GM23248 (cell line): ENCODE measurements at regions not wholly inside any gene's neighbourhood (a gene's known extent, or its start where the extent isn't known, plus 50 kb on each side); places are given as distances from the start of the nearest gene placed in this dataset.

ENCODE experiments used
- EZH2 ChIP-seq: fragments of 200-600 bp; sonication (generic); IDR thresholded peaks from 2 replicates; pipeline ENCODE4 v1.6.1; 2018; ENCODE audit warnings: antibody characterized with exemption, mild to moderate bottlenecking; ENCODE audit not compliant: insufficient read depth, poor library complexity, severe bottlenecking
- EZH2phosphoT487 ChIP-seq: fragments of 200-600 bp; sonication (generic); IDR thresholded peaks from 2 replicates; pipeline ENCODE4 v1.6.1; 2018; ENCODE audit warnings: antibody characterized with exemption, moderate library complexity, mild to moderate bottlenecking, low read depth; ENCODE audit not compliant: insufficient read depth

DNA sequence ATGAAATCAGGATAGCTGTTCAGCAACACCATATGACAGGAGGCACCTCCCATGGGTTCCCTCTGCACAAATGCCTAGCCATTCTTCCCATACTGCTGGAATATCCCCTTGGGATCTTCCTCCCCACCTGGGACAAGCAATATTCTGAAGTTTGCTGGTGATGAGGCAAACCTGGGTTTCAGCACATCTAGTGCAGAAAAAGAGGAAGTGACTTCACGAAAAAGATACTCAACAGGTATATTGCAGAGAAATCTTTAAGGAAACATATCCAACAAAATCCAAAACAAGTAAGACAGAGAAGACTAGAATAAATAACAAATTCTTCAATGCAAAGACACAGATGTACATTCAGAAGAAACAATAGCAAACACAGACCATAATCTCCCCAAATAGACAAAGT is 1497.0 kb downstream of the PCDH9 start:
- TF ChIP-seq EZH2, result no peak
- no peak for TF ChIP-seq EZH2phosphoT487
